Nephron progenitor cell (in vitro differentiated cells): ENCODE measurements at regions not wholly inside any gene's neighbourhood (a gene's known extent, or its start where the extent isn't known, plus 50 kb on each side); places are given as distances from the start of the nearest gene placed in this dataset.

ENCODE experiments used
- DNase-seq: peaks from one replicate; pipeline ENCODE4 v3.0.0; 2021
- H3K27ac Mint-ChIP-seq: 2 replicates; pipeline ENCODE4 v1.8.0; 2021; ENCODE audit warnings: mild to moderate bottlenecking, moderate library complexity, mixed read lengths
- H3K27me3 Mint-ChIP-seq: 2 replicates; pipeline ENCODE4 v1.8.0; 2021; ENCODE audit warnings: mild to moderate bottlenecking, low read depth, mixed read lengths; ENCODE audit not compliant: poor library complexity
- H3K36me3 Mint-ChIP-seq: 2 replicates; pipeline ENCODE4 v1.8.0; 2021; ENCODE audit warnings: low read depth, mixed read lengths
- H3K4me1 Mint-ChIP-seq: 2 replicates; pipeline ENCODE4 v1.8.0; 2021; ENCODE audit warnings: mixed read lengths
- H3K4me3 Mint-ChIP-seq: 2 replicates; pipeline ENCODE4 v1.8.0; 2021; ENCODE audit warnings: mild to moderate bottlenecking, moderate library complexity, mixed read lengths
- H3K9me3 Mint-ChIP-seq: 2 replicates; pipeline ENCODE4 v1.8.0; 2021; ENCODE audit warnings: mild to moderate bottlenecking, moderate library complexity, mixed read lengths
- CTCF ChIP-seq: fragments of 200-600 bp; sonication (generic); IDR thresholded peaks from 2 replicates; pipeline ENCODE4 v1.5.0; 2021; ENCODE audit warnings: antibody characterized with exemption

- TF ChIP-seq CTCF = no peak
- H3K27me3 Mint-ChIP-seq = no peaks in the 10 kb centered on the region
- DNase-seq = no peak
- peaks cover 9% of the 10 kb centered on the region for H3K9me3 Mint-ChIP-seq
- no peak overlapping the region for H3K27ac Mint-ChIP-seq
- no peak overlapping the region for H3K4me3 Mint-ChIP-seq
- H3K36me3 Mint-ChIP-seq = peaks cover 4% of the 10 kb centered on the region
- peaks cover 26% of the 10 kb centered on the region for H3K4me1 Mint-ChIP-seq
These were observed 108.7 kb upstream of the TTC29 start for GRCh38 chr4:147054228-147054872.

- peak overlapping the region; percentile 37 for H3K27ac Mint-ChIP-seq
- no peaks in the 10 kb centered on the region for H3K36me3 Mint-ChIP-seq
- peaks cover 50% of the 10 kb centered on the region for H3K4me1 Mint-ChIP-seq
- peak overlapping the region; percentile 31 for H3K4me3 Mint-ChIP-seq
- no peaks in the 10 kb centered on the region for H3K27me3 Mint-ChIP-seq
- peaks cover 3% of the 10 kb centered on the region for H3K9me3 Mint-ChIP-seq
- no peak for TF ChIP-seq CTCF
- no peak for DNase-seq
These were observed 111.4 kb upstream of the TTC29 start for GRCh38 chr4:147056940-147057610.

- Mint-ChIP-seq H3K36me3 (no peaks in the 10 kb centered on the region), H3K4me1 (peaks cover 56% of the 10 kb centered on the region), H3K4me3 (peak overlapping the region; percentile 46), H3K9me3 (no peaks in the 10 kb centered on the region), H3K27me3 (no peaks in the 10 kb centered on the region), H3K27ac (peak overlapping the region; percentile 37)
- TF ChIP-seq CTCF = no peak
- DNase-seq = no peak
These were observed 112.0 kb upstream of the TTC29 start for GRCh38 chr4:147057611-147058190.

GRCh38 chr4:147059064-147059731 lies 113.5 kb upstream of the TTC29 start:
- Mint-ChIP-seq H3K36me3 (no peaks in the 10 kb centered on the region), H3K4me1 (peaks cover 57% of the 10 kb centered on the region), H3K27ac (peak overlapping the region; percentile 30), H3K9me3 (no peaks in the 10 kb centered on the region), H3K4me3 (no peak overlapping the region), H3K27me3 (no peaks in the 10 kb centered on the region)
- TF ChIP-seq CTCF = no peak
- no peak for DNase-seq

GRCh38 chr4:147060151-147060931 lies 114.7 kb upstream of the TTC29 start:
- H3K36me3 Mint-ChIP-seq = no peaks in the 10 kb centered on the region
- peaks cover 57% of the 10 kb centered on the region for H3K4me1 Mint-ChIP-seq
- no peak for TF ChIP-seq CTCF
- peak overlapping the region; percentile 21 for H3K4me3 Mint-ChIP-seq
- H3K9me3 Mint-ChIP-seq = no peaks in the 10 kb centered on the region
- peak overlapping the region; percentile 97 for H3K27ac Mint-ChIP-seq
- DNase-seq = no peak
- H3K27me3 Mint-ChIP-seq = no peaks in the 10 kb centered on the region
